SK-N-SH (cell line): ENCODE measurements at regions not wholly inside any gene's neighbourhood (a gene's known extent, or its start where the extent isn't known, plus 50 kb on each side); places are given as distances from the start of the nearest gene placed in this dataset.

Experiments used
- CTCF ChIA-PET: fragments of 300-600, 350-600 bp; formaldehyde crosslinking; extraction: SDS; loops from one replicate; lab custom pipeline; 2021; lab: Yijun Ruan, JAX
- POLR2A ChIA-PET: fragments of 350-600 bp; sonication (Branson Sonifier 250); formaldehyde crosslinking; extraction: SDS; loops from one replicate; lab custom pipeline; 2020; ENCODE audit warnings: antibody characterized with exemption, inconsistent platforms; lab: Yijun Ruan, JAX
- DNase-seq: peaks from one replicate; pipeline ENCODE4 v3.0.0; 2012
- H2AFZ ChIP-seq: fragments of 200-600 bp; sonication (generic); 2 replicates; pipeline ENCODE4 v1.8.1; 2016; ENCODE audit warnings: antibody characterized with exemption, mild to moderate bottlenecking, low read depth
- H3F3A ChIP-seq: fragments of 200-600 bp; sonication (generic); replicated peaks from 2 replicates; pipeline ENCODE3; 2016; ENCODE audit warnings: antibody characterized with exemption, mild to moderate bottlenecking; ENCODE audit not compliant: insufficient read depth
- H3K27ac ChIP-seq, 2 experiments: fragments of 200-500 bp in 1 of 2; fragments of 200-600 bp in 1 of 2; sonication (Bioruptor generic) in 1 of 2; sonication (generic), shearing (Covaris generic) in 1 of 2; 2 replicates each; pipeline versions ENCODE4 v1.5.1 to v1.6.1; 2014 to 2016; ENCODE audit warnings: low read depth in 2 of 2, inconsistent platforms in 1 of 2, low read length in 1 of 2, mild to moderate bottlenecking in 1 of 2, mixed read lengths in 1 of 2
- H3K27me3 ChIP-seq: fragments of 200-600 bp; sonication (generic), shearing (Covaris generic); 2 replicates; pipeline ENCODE4 v1.6.1; 2016; ENCODE audit warnings: mixed run types; ENCODE audit not compliant: insufficient read depth
- H3K36me3 ChIP-seq, 2 experiments: fragments of 200-500 bp in 1 of 2; fragments of 200-600 bp in 1 of 2; sonication (Bioruptor generic) in 1 of 2; sonication (generic) in 1 of 2; replicated peaks in 1 of 2; 2 replicates each; pipeline versions ENCODE3 to v1.5.1; 2014 to 2016; ENCODE audit warnings: low read length in 1 of 2, mild to moderate bottlenecking in 1 of 2; ENCODE audit not compliant: insufficient read depth in 2 of 2, control insufficient read depth in 1 of 2
- H3K4me1 ChIP-seq, 2 experiments: fragments of 200-500 bp in 1 of 2; fragments of 200-600 bp in 1 of 2; sonication (Bioruptor generic) in 1 of 2; sonication (generic), shearing (Covaris generic) in 1 of 2; 2 replicates each; pipeline versions ENCODE4 v1.5.1 to v1.6.1; 2014 to 2016; ENCODE audit warnings: low read depth in 1 of 2, low read length in 1 of 2, mixed run types in 1 of 2; ENCODE audit not compliant: insufficient read depth in 2 of 2, control insufficient read depth in 1 of 2
- H3K4me2 ChIP-seq: fragments of 200-600 bp; sonication (generic), shearing (Covaris generic); 2 replicates; pipeline ENCODE4 v1.6.1; 2017; ENCODE audit warnings: mixed run types
- H3K4me3 ChIP-seq, 2 experiments: fragments of 200-500 bp in 1 of 2; fragments of 200-600 bp in 1 of 2; sonication (Bioruptor generic) in 1 of 2; sonication (generic), shearing (Covaris generic) in 1 of 2; 2 replicates each; pipeline versions ENCODE4 v1.5.1 to v1.8.1; 2014 to 2016; ENCODE audit warnings: low read depth in 2 of 2, inconsistent platforms in 1 of 2, low read length in 1 of 2, mild to moderate bottlenecking in 1 of 2, mixed read lengths in 1 of 2, moderate library complexity in 1 of 2
- H3K79me2 ChIP-seq: fragments of 200-600 bp; sonication (generic); 2 replicates; pipeline ENCODE4 v1.8.1; 2017; ENCODE audit warnings: mild to moderate bottlenecking; ENCODE audit not compliant: insufficient read depth
- H3K9ac ChIP-seq: fragments of 200-600 bp; sonication (generic); 2 replicates; pipeline ENCODE4 v1.6.1; 2017; ENCODE audit warnings: mixed run types
- H3K9me2 ChIP-seq: fragments of 200-600 bp; sonication (generic); 2 replicates; pipeline ENCODE4 v1.6.1; 2017; ENCODE audit warnings: mixed run types
- H3K9me3 ChIP-seq: fragments of 200-600 bp; sonication (generic); 2 replicates; pipeline ENCODE4 v1.6.1; 2017; ENCODE audit warnings: mixed run types, mild to moderate bottlenecking, moderate library complexity
- H4K20me1 ChIP-seq: fragments of 200-600 bp; sonication (generic); 2 replicates; pipeline ENCODE4 v1.6.1; 2017; ENCODE audit warnings: mild to moderate bottlenecking, mixed run types; ENCODE audit not compliant: insufficient read depth
- ELF1 ChIP-seq: IDR thresholded peaks from 2 replicates; pipeline ENCODE4 v1.4.0; 2012
- EP300 ChIP-seq, 2 experiments: IDR thresholded peaks; 2 replicates each; pipeline versions ENCODE4 v1.4.0 to v1.6.1; 2012; ENCODE audit warnings: borderline replicate concordance in 1 of 2, low read depth in 1 of 2, low read length in 1 of 2
- FOSL2 ChIP-seq: IDR thresholded peaks from 2 replicates; pipeline ENCODE4 v1.4.0; 2012; ENCODE audit warnings: low read depth, mild to moderate bottlenecking, moderate library complexity, borderline replicate concordance
- FOXJ3 ChIP-seq: sonication (generic); formaldehyde crosslinking; IDR thresholded peaks from 2 replicates; pipeline ENCODE4 v1.5.1; 2020; ENCODE audit warnings: mild to moderate bottlenecking, missing genetic modification reagents
- JUND ChIP-seq: IDR thresholded peaks from 2 replicates; pipeline ENCODE4 v1.4.0; 2012
- NRF1 ChIP-seq: IDR thresholded peaks from 2 replicates; pipeline ENCODE4 v1.6.1; 2012; ENCODE audit warnings: low read depth, mild to moderate bottlenecking, low read length
- PBX3 ChIP-seq: IDR thresholded peaks from 2 replicates; pipeline ENCODE4; 2012
- POLR2AphosphoS5 ChIP-seq: IDR thresholded peaks from 2 replicates; pipeline ENCODE4 v1.6.1; 2012; ENCODE audit warnings: low read depth, low read length
- RAD21 ChIP-seq: IDR thresholded peaks from 2 replicates; pipeline ENCODE4 v1.6.1; 2012; ENCODE audit warnings: mild to moderate bottlenecking, low read length
- REST ChIP-seq: IDR thresholded peaks from 2 replicates; pipeline ENCODE4 v1.6.1; 2012; ENCODE audit warnings: mild to moderate bottlenecking, low read depth, low read length, moderate library complexity
- RXRA ChIP-seq: IDR thresholded peaks from 2 replicates; pipeline ENCODE4 v1.4.0; 2012; ENCODE audit warnings: low read depth, mild to moderate bottlenecking, borderline replicate concordance
- TCF12 ChIP-seq: IDR thresholded peaks from 2 replicates; pipeline ENCODE4 v1.4.0; 2012
- TEAD4 ChIP-seq: IDR thresholded peaks from 2 replicates; pipeline ENCODE4 v1.4.0; 2012; ENCODE audit warnings: mild to moderate bottlenecking, borderline replicate concordance; ENCODE audit not compliant: insufficient read depth
- USF1 ChIP-seq: IDR thresholded peaks from 2 replicates; pipeline ENCODE4 v1.4.0; 2012; ENCODE audit warnings: low read depth, borderline replicate concordance
- YY1 ChIP-seq: IDR thresholded peaks from 2 replicates; pipeline ENCODE4 v1.4.0; 2012; ENCODE audit warnings: low read depth, mild to moderate bottlenecking
- WGBS: methylation state at CpG from one replicate; pipeline ENCODE4 v1.1.6; 2017; ENCODE audit warnings: low lambda C conversion rate; 5-methylcytosine and 5-hydroxymethylcytosine counted together

GRCh38 chr5:2289380-2289779, 406.7 kb upstream of the IRX4 start (continued):
- TF ChIP-seq POLR2AphosphoS5 (no peak), USF1 (no peak), TCF12 (no peak), NRF1 (no peak), RXRA (no peak), PBX3 (no peak), FOXJ3 (CRISPR knock-in tag) (no peak)

GRCh38 chr5:2288968-2289367, 406.2 kb upstream of the IRX4 start:
- Histone ChIP-seq H3K9me2 (no peaks in the 10 kb centered on the region), H3K4me3 (no peak overlapping the region), H3K79me2 (no peaks in the 10 kb centered on the region), H3K36me3 (no peaks in the 10 kb centered on the region), H3F3A (no peaks in the 10 kb centered on the region), H3K9me3 (no peaks in the 10 kb centered on the region), H3K9ac (no peak overlapping the region), H4K20me1 (no peaks in the 10 kb centered on the region), H3K27ac (no peak overlapping the region), H2AFZ (no peak overlapping the region), H3K27me3 (no peaks in the 10 kb centered on the region; the same call in 1 of the 2 replicates), H3K4me2 (no peak overlapping the region), H3K4me1 (no peaks in the 10 kb centered on the region)
- DNase-seq: no peak
- WGBS: 8% methylated on average over 16 of the region's 16 CpGs
- no peak for TF ChIP-seq JUND
- no peak for TF ChIP-seq TEAD4
- no peak for TF ChIP-seq NRF1
- TF ChIP-seq REST: no peak
- no peak for TF ChIP-seq YY1
- no peak for TF ChIP-seq ELF1
- no peak for TF ChIP-seq FOSL2
- TF ChIP-seq RAD21: no peak
- TF ChIP-seq EP300 (IDR thresholded peaks at IDR 0.05; ENCODE audit: borderline replicate concordance in 1 of 2, low read depth in 1 of 2, low read length in 1 of 2): no peak
- POLR2A ChIA-PET: no interaction called here
- CTCF ChIA-PET: no interaction called here
